PFSK-1 (cell line): ENCODE measurements at regions not wholly inside any gene's neighbourhood (a gene's known extent, or its start where the extent isn't known, plus 50 kb on each side); places are given as distances from the start of the nearest gene placed in this dataset.

Source experiments
- FOXP2 ChIP-seq: optimal IDR thresholded peaks from 2 replicates; pipeline ENCODE3; 2011; ENCODE audit warnings: borderline replicate concordance, control low read depth, inconsistent platforms; ENCODE audit not compliant: insufficient read depth; ENCODE audit errors: extremely low read length, extremely low read depth
- POLR2AphosphoS5 ChIP-seq: IDR thresholded peaks from 2 replicates; pipeline ENCODE4 v1.6.1; 2012; ENCODE audit warnings: low read depth, mild to moderate bottlenecking, control low read depth, low read length, moderate library complexity
- SIN3A ChIP-seq: IDR thresholded peaks from 2 replicates; pipeline ENCODE4 v1.6.1; 2012; ENCODE audit warnings: mild to moderate bottlenecking, low read length, moderate library complexity, borderline replicate concordance; ENCODE audit not compliant: insufficient read depth
- TAF1 ChIP-seq: IDR thresholded peaks from 2 replicates; pipeline ENCODE4 v1.6.1; 2012; ENCODE audit warnings: low read length, control low read depth, borderline replicate concordance; ENCODE audit not compliant: insufficient read depth
- TF ChIP-seq, protein P1 (sequence below), 2 experiments: IDR thresholded peaks; 2 replicates each; pipeline versions ENCODE4 v1.6.1 to v1.8.0; 2011 to 2012; ENCODE audit warnings: low read depth in 2 of 2, low read length in 2 of 2, control low read depth in 1 of 2, inconsistent platforms in 1 of 2, mild to moderate bottlenecking in 1 of 2, moderate library complexity in 1 of 2; ENCODE audit not compliant: insufficient read depth in 1 of 2

- TF ChIP-seq TAF1: no peak
- no peak for TF ChIP-seq SIN3A
- TF ChIP-seq FOXP2: no peak
- TF ChIP-seq POLR2AphosphoS5: no peak
- TF ChIP-seq, protein P1, sequence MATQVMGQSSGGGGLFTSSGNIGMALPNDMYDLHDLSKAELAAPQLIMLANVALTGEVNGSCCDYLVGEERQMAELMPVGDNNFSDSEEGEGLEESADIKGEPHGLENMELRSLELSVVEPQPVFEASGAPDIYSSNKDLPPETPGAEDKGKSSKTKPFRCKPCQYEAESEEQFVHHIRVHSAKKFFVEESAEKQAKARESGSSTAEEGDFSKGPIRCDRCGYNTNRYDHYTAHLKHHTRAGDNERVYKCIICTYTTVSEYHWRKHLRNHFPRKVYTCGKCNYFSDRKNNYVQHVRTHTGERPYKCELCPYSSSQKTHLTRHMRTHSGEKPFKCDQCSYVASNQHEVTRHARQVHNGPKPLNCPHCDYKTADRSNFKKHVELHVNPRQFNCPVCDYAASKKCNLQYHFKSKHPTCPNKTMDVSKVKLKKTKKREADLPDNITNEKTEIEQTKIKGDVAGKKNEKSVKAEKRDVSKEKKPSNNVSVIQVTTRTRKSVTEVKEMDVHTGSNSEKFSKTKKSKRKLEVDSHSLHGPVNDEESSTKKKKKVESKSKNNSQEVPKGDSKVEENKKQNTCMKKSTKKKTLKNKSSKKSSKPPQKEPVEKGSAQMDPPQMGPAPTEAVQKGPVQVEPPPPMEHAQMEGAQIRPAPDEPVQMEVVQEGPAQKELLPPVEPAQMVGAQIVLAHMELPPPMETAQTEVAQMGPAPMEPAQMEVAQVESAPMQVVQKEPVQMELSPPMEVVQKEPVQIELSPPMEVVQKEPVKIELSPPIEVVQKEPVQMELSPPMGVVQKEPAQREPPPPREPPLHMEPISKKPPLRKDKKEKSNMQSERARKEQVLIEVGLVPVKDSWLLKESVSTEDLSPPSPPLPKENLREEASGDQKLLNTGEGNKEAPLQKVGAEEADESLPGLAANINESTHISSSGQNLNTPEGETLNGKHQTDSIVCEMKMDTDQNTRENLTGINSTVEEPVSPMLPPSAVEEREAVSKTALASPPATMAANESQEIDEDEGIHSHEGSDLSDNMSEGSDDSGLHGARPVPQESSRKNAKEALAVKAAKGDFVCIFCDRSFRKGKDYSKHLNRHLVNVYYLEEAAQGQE (IDR thresholded peaks at IDR 0.05; ENCODE audit: insufficient read depth in 1 of 2, low read depth in 2 of 2, low read length in 2 of 2): no peak
These were observed 206.1 kb upstream of the PRDM1 start for GRCh38 chr6:105880030-105880492.

DNA sequence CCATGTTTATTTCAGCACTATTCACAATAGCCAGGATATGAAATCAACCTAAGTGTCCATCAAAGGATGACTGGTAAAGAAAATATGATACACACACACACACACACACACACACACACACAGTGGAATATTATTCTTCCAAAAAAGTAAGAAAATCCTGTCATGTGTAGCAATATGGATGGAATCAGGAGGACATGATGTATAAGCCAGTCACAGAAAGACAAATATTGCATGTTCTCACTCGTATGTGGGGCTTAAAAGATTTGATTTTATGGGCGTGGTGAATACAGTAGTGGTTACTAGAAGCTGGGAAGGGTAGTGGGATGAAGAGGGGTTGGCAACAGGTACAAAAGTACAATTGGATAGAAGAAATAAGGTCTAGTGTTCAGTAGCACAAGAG lies 207.0 kb upstream of the PRDM1 start:
- TF ChIP-seq, protein P1 (IDR thresholded peaks at IDR 0.05; ENCODE audit: insufficient read depth in 1 of 2, low read depth in 2 of 2, low read length in 2 of 2): no peak
- TF ChIP-seq FOXP2 (no peak), SIN3A (no peak), TAF1 (no peak), POLR2AphosphoS5 (no peak)

DNA sequence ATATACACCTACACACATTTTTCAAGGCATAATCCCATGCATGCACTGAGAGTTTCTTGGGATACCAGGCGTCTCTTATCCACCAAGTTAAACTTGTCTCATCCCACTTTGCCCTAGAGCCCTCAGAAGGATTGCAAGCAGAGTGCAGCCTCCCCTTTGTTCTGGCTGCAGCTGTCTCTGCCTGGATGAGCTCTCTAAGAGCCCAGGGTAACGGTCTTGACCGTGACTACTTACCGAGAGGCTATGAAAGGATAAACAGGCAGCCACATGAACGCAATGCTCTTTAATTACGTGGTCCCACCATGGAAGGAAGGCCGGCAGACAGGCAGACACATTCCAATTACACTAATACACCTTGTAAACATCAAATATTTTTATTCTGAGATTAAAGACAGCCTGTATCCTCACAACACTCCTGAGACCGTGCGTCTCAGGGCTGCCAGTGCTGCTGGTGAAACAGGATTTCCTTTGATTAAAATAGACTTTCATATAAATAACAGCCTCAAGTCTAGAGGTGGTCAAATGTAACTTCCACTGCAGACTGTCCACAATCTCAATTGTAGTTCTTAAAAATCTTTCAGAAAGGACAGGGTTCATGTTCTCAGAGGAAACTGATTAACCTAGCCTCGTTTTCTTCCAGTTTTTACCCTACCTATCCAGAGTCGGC lies 210.0 kb upstream of the PRDM1 start:
- TF ChIP-seq POLR2AphosphoS5 (no peak), SIN3A (no peak), TAF1 (no peak), FOXP2 (no peak)
- TF ChIP-seq, protein P1 (IDR thresholded peaks at IDR 0.05; ENCODE audit: insufficient read depth in 1 of 2, low read depth in 2 of 2, low read length in 2 of 2): no peak

- no peak for TF ChIP-seq POLR2AphosphoS5
- no peak for TF ChIP-seq FOXP2
- no peak for TF ChIP-seq TAF1
- TF ChIP-seq, protein P1 (IDR thresholded peaks at IDR 0.05; ENCODE audit: insufficient read depth in 1 of 2, low read depth in 2 of 2, low read length in 2 of 2): no peak
- TF ChIP-seq SIN3A: no peak
These were observed 211.1 kb upstream of the PRDM1 start for GRCh38 chr6:105874835-105875626.
